DMS153 (cell line): ENCODE measurements at regions not wholly inside any gene's neighbourhood (a gene's known extent, or its start where the extent isn't known, plus 50 kb on each side); places are given as distances from the start of the nearest gene placed in this dataset.

ENCODE experiments used
- DNase-seq: peaks from one replicate; lab custom pipeline; 2025; lab: John Stamatoyannopoulos, UW

DNA sequence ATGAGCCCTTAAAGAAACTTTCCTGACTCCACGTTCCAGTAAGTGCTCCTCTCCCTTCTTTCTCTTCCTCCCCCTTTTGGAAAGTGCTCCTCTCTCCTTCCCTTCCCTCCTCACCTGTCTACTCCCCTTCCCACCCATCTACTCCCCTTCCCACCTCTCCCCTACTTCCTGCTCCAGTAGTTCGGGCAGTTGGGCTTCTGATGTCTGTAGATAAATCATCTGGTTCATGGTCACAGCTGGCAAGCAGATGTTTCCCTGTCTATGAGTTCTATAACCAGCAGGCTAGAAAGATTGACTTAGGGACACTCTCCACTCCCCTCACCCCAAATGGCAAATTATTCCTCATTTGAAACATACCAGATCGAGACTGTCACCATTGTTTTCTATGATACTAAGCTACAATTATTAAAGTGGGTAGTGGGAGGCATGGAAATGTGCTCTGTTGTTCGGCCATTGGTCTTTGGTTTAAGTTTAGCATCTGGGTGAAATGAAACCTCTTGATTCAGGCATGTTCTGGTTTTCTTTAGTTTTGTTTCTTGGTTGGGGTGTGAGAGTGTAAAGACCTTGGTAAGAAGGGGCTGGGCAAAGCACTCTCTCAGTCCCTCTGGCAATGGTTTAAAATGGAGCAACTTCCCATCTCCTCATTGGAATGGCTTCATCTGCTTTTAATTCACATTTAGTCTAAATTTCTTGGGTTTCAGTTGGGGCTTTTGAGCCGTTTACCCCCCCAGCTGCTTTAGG, 413.2 kb upstream of the SPRED2 start:
- DNase-seq: no peak

DNA sequence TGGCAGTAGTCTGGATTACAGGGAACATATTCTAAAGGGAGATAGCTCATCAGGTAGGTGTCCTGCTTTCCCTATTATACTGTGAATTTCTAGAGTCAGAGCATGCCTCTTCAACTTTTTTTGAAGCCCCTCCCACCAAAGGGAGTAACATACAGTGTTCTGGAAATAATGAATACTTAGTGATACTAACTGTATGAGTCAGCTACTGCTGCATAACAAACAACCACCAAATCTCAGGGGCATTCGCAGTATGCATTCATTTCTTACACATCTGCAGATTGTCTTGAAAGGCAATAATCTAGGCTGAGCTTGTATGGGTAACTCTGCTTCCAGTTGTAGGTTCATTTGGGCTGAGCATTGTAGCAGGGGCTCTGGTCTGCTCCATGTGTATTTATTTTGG, 409.7 kb upstream of the SPRED2 start:
- no peak for DNase-seq

GRCh38 chr2:65835975-65836549, 403.7 kb upstream of the SPRED2 start:
- no peak for DNase-seq

- no peak for DNase-seq
Measured at GRCh38 chr2:65834771-65835475, 402.5 kb upstream of the SPRED2 start.

DNA sequence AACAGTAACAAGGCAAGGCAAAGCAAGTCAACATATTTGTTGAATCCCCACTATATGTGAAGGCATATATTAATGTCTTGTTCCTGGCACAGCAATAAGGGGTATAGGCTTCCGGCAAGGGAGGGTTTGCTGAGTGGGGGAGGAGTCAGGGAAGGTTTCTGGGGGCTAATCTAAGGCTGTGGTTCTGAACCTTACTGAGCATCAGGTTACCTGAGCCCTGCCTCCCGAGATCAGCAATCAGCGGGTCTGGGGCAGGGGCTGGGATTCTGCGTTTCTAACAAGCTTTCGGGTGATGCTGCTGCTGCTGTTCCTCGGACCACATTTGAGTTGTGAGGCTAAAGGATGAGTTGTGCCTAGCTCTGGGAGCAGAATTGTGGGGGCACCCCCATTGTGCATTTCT, 401.7 kb upstream of the SPRED2 start:
- DNase-seq: no peak

GRCh38 chr2:65831509-65831908, 399.1 kb upstream of the SPRED2 start:
- DNase-seq: no peak

- DNase-seq: no peak
Measured at GRCh38 chr2:65826567-65826966, 394.2 kb upstream of the SPRED2 start.

GRCh38 chr2:65823511-65823910, 391.1 kb upstream of the SPRED2 start:
- DNase-seq: no peak

GRCh38 chr2:65820454-65820853, 388.1 kb upstream of the SPRED2 start:
- no peak for DNase-seq

- no peak for DNase-seq
Measured at GRCh38 chr2:65819963-65820362, 387.6 kb upstream of the SPRED2 start.

DNA sequence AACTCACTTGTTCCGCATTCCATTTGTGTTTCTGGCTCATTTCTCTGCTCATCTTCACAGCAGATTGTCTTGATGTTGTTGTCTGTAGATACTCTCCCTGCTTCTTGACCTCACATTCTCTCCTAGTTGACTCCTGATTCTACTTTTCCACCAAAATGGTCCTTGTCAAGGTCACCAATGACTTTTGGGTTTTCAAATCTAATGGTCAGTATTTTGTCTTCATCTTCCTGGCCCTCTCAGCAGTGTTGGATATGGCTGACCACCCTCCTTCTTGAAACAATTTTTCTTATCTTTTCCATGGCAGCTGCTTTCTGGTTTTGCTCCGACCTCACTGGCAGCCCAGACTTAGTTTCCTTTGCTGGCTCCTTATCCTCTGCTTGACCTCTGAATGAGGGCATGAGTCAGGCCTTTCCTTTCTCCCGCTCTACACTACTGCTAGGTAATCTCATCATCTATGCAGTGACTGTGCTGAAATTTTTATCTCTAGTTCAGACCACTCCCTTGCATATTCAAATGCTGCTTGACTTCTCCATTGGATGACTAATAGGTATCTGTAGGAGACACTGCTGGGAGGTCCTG, 386.6 kb upstream of the SPRED2 start:
- no peak for DNase-seq

- no peak for DNase-seq
Measured at GRCh38 chr2:65813631-65814173, 381.3 kb upstream of the SPRED2 start.

DNA sequence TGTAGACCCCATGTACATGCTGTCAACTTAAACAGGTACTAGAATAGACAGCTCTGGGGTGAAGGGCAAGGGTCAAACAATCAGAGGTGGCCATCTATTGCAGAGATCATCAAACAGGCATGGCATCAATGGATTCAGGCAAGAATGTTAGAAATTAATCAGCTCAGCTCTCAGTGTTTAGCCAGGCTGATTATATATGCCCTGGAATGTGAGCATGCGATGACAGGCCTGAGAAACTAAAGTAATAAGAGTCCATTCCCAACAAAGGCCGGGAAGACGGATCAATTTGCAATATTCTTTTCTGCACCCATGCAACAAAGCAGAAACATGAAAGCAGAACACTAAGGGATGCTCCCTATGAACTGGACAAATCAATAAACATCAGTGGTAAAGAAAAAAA, 380.5 kb upstream of the SPRED2 start:
- DNase-seq: no peak

DNA sequence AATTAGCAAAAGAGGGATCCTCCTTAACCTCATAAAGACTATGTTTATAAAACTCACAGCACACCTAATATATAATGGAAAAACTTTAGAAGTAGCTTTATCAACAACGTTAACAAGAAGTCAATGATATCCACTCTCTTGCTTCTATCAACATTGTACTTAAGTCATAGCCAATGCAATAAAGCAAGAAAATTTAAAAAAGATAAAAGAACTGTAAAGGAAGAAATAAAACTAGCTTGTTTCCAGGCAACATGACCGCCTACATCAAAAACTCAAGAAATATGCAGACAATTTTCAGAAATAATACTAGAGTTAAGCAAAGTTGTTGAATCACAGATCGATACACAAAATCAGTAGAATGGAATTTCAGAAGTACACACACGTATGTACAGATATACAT, 375.5 kb upstream of the SPRED2 start:
- DNase-seq: no peak

DNA sequence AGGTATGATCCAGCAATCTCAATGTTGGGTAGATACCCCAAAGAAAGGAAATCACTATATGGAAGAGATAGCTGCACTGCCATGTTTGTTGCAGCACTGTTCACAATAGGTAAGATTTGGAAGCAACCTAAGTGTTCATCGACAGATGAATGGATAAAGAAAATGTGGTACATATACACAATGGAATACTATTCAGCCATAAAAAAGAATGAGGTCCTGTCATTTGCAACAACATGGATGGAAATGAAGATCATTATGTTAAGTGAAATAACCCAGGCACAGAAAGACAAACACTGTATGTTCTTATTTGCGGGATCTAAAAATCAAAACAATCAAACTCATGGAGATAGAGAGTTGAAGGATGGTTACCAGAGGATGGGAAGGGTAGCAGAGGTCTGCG, 372.4 kb upstream of the SPRED2 start:
- no peak for DNase-seq

DNA sequence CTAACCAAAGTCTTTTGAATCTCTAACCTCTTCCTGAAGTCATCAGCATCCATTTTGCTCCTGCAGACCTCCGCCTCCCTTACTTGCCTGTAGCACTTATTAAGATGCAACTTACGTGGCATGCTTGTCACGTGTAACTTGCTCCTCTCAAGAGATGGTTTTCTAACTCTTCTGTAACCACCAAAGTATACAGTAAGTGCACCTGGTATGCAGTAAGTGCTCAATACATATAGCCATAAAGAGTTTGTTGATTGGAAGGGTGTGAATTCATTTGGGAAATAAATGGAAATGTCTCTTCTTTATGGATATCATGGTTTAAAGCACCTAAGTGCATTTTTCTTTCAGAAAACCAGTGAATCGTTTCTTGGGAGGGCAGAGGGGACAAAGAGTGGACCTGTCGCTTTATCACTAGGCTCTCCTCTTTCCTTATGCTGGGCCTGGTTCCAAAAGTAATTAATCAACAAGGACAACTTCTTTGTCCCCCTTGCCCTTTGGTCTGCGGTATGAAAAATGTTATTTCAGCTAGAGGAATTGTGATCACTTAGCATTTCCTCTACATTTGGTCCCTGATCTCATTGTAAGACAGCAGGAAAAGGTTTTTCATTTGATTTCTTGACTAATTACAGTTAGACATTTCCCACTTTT, 370.0 kb upstream of the SPRED2 start:
- DNase-seq: no peak

- DNase-seq: no peak
Measured at GRCh38 chr2:65800998-65801397, 368.6 kb upstream of the SPRED2 start.

DNA sequence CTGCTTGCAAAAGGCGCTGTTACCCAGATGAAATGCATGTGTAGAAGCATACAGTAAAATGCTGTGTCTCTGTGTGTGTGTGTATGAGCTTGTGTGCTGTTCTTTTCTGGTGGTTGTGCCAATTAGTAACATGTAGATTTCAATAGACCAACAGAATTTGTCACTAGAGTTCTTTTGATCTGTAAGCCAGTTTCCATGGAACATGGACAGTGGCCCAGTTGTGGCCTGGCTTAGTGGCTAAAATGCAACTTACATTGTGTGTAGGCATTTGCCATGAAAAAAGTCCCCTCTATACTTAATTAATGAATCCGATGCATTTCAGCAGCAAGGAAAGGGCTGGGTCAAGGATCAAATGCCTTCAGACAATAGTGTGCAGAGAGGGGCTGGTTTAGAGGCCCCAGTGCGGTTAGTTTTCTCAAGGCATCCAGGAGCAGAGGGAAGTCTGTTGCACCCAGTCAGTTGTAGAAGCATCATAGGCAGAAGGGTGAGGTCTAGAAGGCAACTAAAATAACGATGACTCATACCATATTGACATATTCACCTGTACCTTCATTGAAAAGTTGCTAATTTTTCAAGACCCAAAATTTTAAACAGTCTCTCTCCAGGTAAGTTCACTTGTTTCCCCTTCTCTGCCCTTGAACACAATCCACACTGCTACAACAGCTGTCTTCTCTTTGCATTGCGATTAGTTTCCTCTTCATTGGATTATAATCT, 366.9 kb upstream of the SPRED2 start:
- no peak for DNase-seq

GRCh38 chr2:65798641-65799040, 366.2 kb upstream of the SPRED2 start:
- no peak for DNase-seq

DNA sequence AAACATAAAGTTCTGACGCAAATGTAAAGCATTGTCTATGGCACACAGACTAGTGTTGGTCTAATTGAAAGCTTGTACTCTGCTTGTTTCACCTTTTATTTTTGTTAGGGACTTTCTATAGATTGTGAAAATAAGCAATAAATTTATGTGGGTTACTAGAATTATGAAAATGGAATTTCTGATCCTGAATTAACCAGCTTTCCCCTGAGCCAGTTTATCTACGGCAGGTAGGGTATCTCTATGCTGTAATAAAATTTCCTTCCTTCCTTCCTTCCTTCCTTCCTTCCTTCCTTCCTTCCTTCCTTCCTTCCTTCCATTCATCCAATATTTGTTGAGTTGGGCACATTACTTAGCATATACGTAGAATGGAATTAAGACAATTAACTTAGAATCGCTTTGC, 362.6 kb upstream of the SPRED2 start:
- DNase-seq: no peak

GRCh38 chr2:65791404-65791975, 359.1 kb upstream of the SPRED2 start:
- DNase-seq: no peak

DNA sequence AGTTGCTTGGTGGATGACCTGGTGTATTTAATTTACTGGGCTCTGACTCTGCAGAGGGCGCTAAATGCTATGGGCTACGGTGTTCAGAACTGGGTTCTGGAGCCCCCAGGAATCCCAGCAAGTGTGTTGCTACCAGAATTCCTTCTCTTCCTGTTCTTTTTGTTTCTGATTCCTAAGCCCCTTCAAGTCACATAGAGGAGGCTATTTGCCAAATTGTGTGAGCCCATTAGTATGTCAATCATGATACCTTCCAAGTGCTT, 358.2 kb upstream of the SPRED2 start:
- no peak for DNase-seq
